T-helper 17 cell (primary cell): ENCODE measurements at regions not wholly inside any gene's neighbourhood (a gene's known extent, or its start where the extent isn't known, plus 50 kb on each side); places are given as distances from the start of the nearest gene placed in this dataset.
"Not testable (repeated sequence)": the region's sequence is repeated elsewhere in the genome, so short reads cannot be mapped to it uniquely, and the experiment has no call there.

Experiments
- ATAC-seq: fragments of 150-1000 bp; cut with Tn5 transposase; 2 replicates; pipeline ENCODE4 v1.10.0; 2021; ENCODE audit warnings: mild to moderate bottlenecking, moderate library complexity
- DNase-seq, 3 donors: peaks; one replicate each; pipeline versions ENCODE4 v3.0.0 to v3.0.0-alpha.2; 2020 to 2021
- H3K9me3 ChIP-seq: one replicate; pipeline ENCODE4 v1.7.0; 2013; ENCODE audit warnings: low read length, mild to moderate bottlenecking; ENCODE audit not compliant: control insufficient read depth, poor library complexity, severe bottlenecking
- H3K27ac Mint-ChIP-seq: one replicate; pipeline ENCODE4 v1.8.0; 2022; ENCODE audit warnings: mild to moderate bottlenecking, moderate library complexity, mixed read lengths
- H3K27me3 Mint-ChIP-seq: one replicate; pipeline ENCODE4 v1.8.0; 2022; ENCODE audit warnings: mixed read lengths
- H3K36me3 Mint-ChIP-seq: one replicate; pipeline ENCODE4 v1.8.0; 2022; ENCODE audit warnings: low read depth, mixed read lengths
- H3K4me1 Mint-ChIP-seq: one replicate; pipeline ENCODE4 v1.8.0; 2022; ENCODE audit warnings: mild to moderate bottlenecking, mixed read lengths
- H3K4me3 Mint-ChIP-seq: one replicate; pipeline ENCODE4 v1.8.0; 2022; ENCODE audit warnings: mild to moderate bottlenecking, moderate library complexity, mixed read lengths

DNA sequence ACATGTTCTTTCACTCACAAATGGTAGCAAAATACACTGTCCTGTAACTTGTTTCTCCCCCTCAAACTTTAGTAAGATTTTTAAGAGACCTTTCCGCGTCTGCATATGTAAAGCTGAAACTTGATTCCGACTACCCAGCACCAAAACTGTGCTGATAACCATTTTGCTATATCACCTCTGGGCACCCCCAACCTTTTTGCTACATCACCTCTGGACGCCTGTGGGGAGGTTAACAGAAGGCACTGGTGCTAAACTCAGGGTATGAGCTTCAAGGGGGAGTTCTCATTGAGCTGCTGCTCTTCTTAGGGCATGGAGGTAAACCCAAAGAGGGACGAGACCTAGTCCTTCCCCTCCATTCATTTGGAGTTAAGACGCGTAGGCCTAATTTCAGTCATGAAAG lies 67.6 kb upstream of the NFE2L3 start:
- no peaks in the 10 kb centered on the region for H3K9me3 ChIP-seq
- H3K36me3 Mint-ChIP-seq = peaks cover 5% of the 10 kb centered on the region
- peaks cover 42% of the 10 kb centered on the region for H3K27me3 Mint-ChIP-seq
- no peak overlapping the region for H3K27ac Mint-ChIP-seq
- ATAC-seq (no peak), DNase-seq (no peak)
- H3K4me3 Mint-ChIP-seq = no peak overlapping the region
- no peaks in the 10 kb centered on the region for H3K4me1 Mint-ChIP-seq

DNA sequence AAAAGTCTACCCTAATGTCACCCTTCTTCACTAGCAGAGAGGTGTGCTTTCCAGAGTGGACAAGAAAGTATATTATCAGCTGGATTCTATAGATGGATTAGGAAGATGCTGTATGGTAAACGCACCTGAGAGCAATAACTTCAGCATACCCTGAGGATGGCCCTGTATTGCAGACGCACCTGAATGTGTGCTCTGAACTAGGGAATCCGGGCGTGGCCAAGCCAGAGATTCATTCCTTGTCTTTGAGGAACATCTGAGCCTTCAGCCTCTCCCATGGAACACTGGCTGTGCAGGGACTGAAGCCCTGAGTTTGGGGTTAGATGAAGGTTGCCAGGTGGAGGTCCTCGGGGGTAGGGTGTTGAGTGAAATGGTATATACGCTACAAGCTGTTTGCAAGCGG lies 66.2 kb upstream of the NFE2L3 start:
- H3K27ac Mint-ChIP-seq = no peak overlapping the region
- H3K4me1 Mint-ChIP-seq = peaks cover under 1% of the 10 kb centered on the region
- H3K4me3 Mint-ChIP-seq = no peak overlapping the region
- no peak for DNase-seq
- ATAC-seq = no peak
- H3K9me3 ChIP-seq = no peaks in the 10 kb centered on the region
- H3K27me3 Mint-ChIP-seq = peaks cover 29% of the 10 kb centered on the region
- H3K36me3 Mint-ChIP-seq = peaks cover 5% of the 10 kb centered on the region

- H3K9me3 ChIP-seq = no peaks in the 10 kb centered on the region
- no peak overlapping the region for H3K27ac Mint-ChIP-seq
- no peak for ATAC-seq
Observed at GRCh38 chr7:26087321-26088091, 64.5 kb upstream of the NFE2L3 start.

GRCh38 chr7:26089469-26089868 lies 62.5 kb upstream of the NFE2L3 start:
- not testable (repeated sequence) for H3K27me3 Mint-ChIP-seq, DNase-seq, H3K9me3 ChIP-seq, ATAC-seq, H3K36me3 Mint-ChIP-seq, H3K4me3 Mint-ChIP-seq, H3K4me1 Mint-ChIP-seq, H3K27ac Mint-ChIP-seq

More at GRCh38 chr7:26087321-26088091, 64.5 kb upstream of the NFE2L3 start:
- Mint-ChIP-seq H3K4me3 (no peak overlapping the region), H3K36me3 (peaks cover 5% of the 10 kb centered on the region), H3K27me3 (peaks cover 15% of the 10 kb centered on the region), H3K4me1 (peaks cover 7% of the 10 kb centered on the region)
- DNase-seq = no peak

- Mint-ChIP-seq H3K27me3 (no peaks in the 10 kb centered on the region), H3K4me1 (peaks cover 7% of the 10 kb centered on the region), H3K27ac (no peak overlapping the region), H3K4me3 (peak overlapping the region; percentile 45), H3K36me3 (no peaks in the 10 kb centered on the region)
- H3K9me3 ChIP-seq = no peaks in the 10 kb centered on the region
- ATAC-seq = peak; percentile 57
- DNase-seq = no peak
Observed at GRCh38 chr7:26090927-26091519, 61.0 kb upstream of the NFE2L3 start.

- DNase-seq = no peak
- Mint-ChIP-seq H3K4me1 (peaks cover 7% of the 10 kb centered on the region), H3K36me3 (no peaks in the 10 kb centered on the region), H3K27ac (no peak overlapping the region), H3K27me3 (no peaks in the 10 kb centered on the region), H3K4me3 (no peak overlapping the region)
- ATAC-seq = no peak
- H3K9me3 ChIP-seq = no peaks in the 10 kb centered on the region
Observed at GRCh38 chr7:26091933-26092332, 60.1 kb upstream of the NFE2L3 start.

DNA sequence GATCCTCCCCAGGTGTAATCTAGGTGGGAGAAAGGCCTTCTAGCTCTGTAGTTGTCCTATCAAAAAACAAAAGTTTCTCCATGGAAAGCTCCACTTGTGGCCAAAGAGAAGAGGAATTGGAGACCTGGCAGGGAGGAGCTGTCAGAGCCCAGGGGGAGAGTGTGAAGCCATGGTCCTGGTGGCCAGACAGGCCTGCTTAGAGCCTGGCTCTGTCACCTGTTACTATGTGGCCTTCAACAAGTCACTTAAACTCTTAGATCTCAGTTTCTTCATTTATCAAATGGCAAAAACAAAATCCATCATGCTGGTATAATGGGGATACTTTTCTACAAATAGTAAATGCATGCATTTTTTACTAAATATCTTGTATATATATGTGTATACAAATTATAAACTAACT lies 59.0 kb upstream of the NFE2L3 start:
- no peaks in the 10 kb centered on the region for H3K27me3 Mint-ChIP-seq

DNA sequence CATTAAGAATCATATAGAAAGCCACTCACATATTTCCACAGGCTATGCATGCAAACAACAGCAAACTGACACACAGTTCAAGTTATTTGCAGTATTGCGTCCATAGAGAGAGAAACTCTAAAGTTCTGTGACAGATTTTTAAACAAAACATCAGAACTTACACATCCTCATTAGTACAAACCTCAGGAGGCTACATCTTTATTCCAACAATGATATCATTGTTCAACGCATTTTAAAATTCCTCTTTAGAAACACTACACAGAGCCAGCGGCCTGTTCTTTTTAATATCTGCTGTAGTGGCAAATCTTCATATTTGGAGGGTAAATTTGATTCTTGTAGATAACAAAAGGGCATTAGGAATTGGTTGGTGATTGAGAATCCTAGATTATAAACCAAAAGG lies 55.9 kb upstream of the NFE2L3 start:
- peaks cover 7% of the 10 kb centered on the region for H3K4me1 Mint-ChIP-seq
- no peaks in the 10 kb centered on the region for H3K9me3 ChIP-seq
- ATAC-seq = no peak
- no peak for DNase-seq
- H3K36me3 Mint-ChIP-seq = no peaks in the 10 kb centered on the region
- H3K27me3 Mint-ChIP-seq = no peaks in the 10 kb centered on the region
- H3K27ac Mint-ChIP-seq = no peak overlapping the region
- no peak overlapping the region for H3K4me3 Mint-ChIP-seq

More for the DNA sequence above, 59.0 kb upstream of the NFE2L3 start:
- Mint-ChIP-seq H3K36me3 (no peaks in the 10 kb centered on the region), H3K4me1 (peaks cover 12% of the 10 kb centered on the region), H3K4me3 (no peak overlapping the region), H3K27ac (no peak overlapping the region)
- ATAC-seq (no peak), DNase-seq (no peak)
- H3K9me3 ChIP-seq = no peaks in the 10 kb centered on the region

GRCh38 chr7:26097837-26098668 lies 53.9 kb upstream of the NFE2L3 start:
- peaks cover 7% of the 10 kb centered on the region for H3K4me1 Mint-ChIP-seq

GRCh38 chr7:26099236-26099635 lies 52.8 kb upstream of the NFE2L3 start:
- no peak overlapping the region for H3K27ac Mint-ChIP-seq
- H3K4me3 Mint-ChIP-seq = no peak overlapping the region
- H3K36me3 Mint-ChIP-seq = no peaks in the 10 kb centered on the region
- DNase-seq (no peak), ATAC-seq (no peak)
- H3K9me3 ChIP-seq = no peaks in the 10 kb centered on the region
- H3K4me1 Mint-ChIP-seq = peaks cover 7% of the 10 kb centered on the region
- no peaks in the 10 kb centered on the region for H3K27me3 Mint-ChIP-seq

More at GRCh38 chr7:26097837-26098668, 53.9 kb upstream of the NFE2L3 start:
- ATAC-seq (no peak), DNase-seq (no peak)
- Mint-ChIP-seq H3K4me3 (peak overlapping the region; percentile 62), H3K36me3 (no peaks in the 10 kb centered on the region), H3K27ac (no peak overlapping the region), H3K27me3 (no peaks in the 10 kb centered on the region)
- H3K9me3 ChIP-seq = no peaks in the 10 kb centered on the region

GRCh38 chr7:26100406-26101339 lies 51.3 kb upstream of the NFE2L3 start:
- H3K4me1 Mint-ChIP-seq = peaks cover 7% of the 10 kb centered on the region

DNA sequence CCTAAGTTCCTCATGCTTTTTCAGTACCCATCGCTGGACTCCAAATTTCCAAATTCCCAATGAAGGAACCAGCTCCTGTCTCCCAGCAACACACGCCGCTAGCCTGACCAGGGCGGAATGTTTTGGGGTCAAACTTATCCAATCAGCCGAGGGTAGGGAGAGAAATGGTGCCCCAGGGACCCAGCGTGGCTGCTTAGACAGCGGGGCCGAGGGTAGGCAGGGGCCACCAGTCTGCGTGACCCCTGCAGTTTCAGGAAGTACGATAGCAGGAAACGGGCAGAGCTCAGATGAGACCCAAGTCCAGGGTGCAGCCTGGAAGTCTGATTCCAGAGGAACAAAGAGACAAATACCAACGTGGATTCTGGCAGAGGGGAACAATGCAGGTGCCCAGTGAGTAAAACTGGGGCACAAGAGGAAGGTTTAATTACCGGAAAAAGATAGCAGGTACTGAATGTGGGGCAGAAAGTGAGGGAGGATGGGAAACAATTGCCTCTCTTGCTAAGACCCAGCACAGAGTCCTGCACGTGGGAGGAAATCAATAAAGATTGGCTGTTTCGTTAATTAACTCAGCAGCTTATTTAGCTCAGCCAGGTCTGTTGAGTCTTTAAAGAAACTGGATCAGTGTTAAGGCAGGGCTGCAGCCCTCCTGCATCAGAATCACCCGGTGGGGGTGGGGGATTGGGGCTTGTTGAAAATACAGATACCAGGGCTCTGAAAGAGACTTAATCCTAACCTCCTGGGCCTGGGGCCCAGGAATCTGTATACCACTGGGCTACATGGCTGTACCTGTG lies 50.4 kb upstream of the NFE2L3 start:
- peaks cover 7% of the 10 kb centered on the region for H3K4me1 Mint-ChIP-seq

More at GRCh38 chr7:26100406-26101339, 51.3 kb upstream of the NFE2L3 start:
- DNase-seq = no peak
- Mint-ChIP-seq H3K4me3 (no peak overlapping the region), H3K27me3 (no peaks in the 10 kb centered on the region), H3K27ac (peak overlapping the region; percentile 51), H3K36me3 (no peaks in the 10 kb centered on the region)
- ATAC-seq = no peak
- H3K9me3 ChIP-seq = no peaks in the 10 kb centered on the region

More for the DNA sequence above, 50.4 kb upstream of the NFE2L3 start:
- no peaks in the 10 kb centered on the region for H3K36me3 Mint-ChIP-seq
- H3K4me3 Mint-ChIP-seq = no peak overlapping the region
- no peaks in the 10 kb centered on the region for H3K9me3 ChIP-seq
- H3K27me3 Mint-ChIP-seq = no peaks in the 10 kb centered on the region
- peak overlapping the region; percentile 51 for H3K27ac Mint-ChIP-seq
- no peak for ATAC-seq
- DNase-seq = no peak
